Activated T-cell treated with anti-CD3 and anti-CD28 coated beads, Interleukin-2, amount 50 U/mL, for 48 hours (primary cell): ENCODE measurements at regions not wholly inside any gene's neighbourhood (a gene's known extent, or its start where the extent isn't known, plus 50 kb on each side); places are given as distances from the start of the nearest gene placed in this dataset.
"Not testable (repeated sequence)": the region's sequence is repeated elsewhere in the genome, so short reads cannot be mapped to it uniquely, and the experiment has no call there.

Experiments used
- DNase-seq, 2 experiments: peaks; one replicate each; pipeline ENCODE4 v3.0.0-alpha.2; 2020

DNA sequence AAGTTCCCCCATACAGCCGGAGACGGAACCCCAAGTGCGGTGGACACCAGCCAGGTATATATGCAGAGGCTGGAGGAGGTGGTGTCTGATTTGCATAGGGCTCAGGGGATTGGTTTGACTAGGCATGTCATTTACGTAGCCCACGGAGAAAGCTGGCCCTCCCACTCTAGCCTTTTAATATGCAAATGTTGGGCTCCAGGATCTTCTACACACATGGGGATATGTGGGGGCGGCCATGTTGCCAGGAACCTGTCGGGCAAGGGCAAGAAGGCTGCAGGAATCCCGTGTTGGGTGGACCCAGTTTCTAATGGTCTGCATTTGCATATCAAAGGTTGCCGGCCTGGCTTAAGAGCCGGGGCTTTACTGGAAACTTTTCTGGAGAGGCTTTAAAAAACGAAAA lies 57.4 kb downstream of the FTHL17 start:
- not testable (repeated sequence) for DNase-seq

GRCh38 chrX:31012509-31013025 lies 59.3 kb downstream of the FTHL17 start:
- DNase-seq, result no peak

GRCh38 chrX:31007321-31007720 lies 64.5 kb downstream of the FTHL17 start:
- DNase-seq, result no peak

- no peak for DNase-seq
Measured at GRCh38 chrX:31006027-31006426, 65.8 kb downstream of the FTHL17 start.

DNA sequence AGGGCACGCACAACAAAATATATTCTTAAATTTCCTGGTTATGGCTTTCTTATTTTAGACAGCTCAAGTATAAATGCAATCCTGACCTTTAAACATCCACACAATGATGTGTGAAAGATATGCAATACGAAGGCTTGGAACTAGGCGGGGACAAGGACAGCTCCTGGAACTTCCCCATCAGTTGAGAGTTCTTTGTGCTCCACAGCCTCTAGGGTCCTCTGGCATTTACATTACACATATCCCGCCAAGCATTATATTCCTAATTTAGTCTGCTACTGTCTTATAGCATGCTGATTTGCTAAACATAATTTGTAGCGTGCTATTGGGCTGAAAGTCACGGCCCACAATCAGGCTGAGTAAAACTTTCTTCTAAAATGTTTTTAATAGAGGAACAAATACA lies 74.4 kb downstream of the FTHL17 start:
- DNase-seq, result no peak

GRCh38 chrX:30995705-30996104 lies 76.1 kb downstream of the FTHL17 start:
- DNase-seq, result no peak

DNA sequence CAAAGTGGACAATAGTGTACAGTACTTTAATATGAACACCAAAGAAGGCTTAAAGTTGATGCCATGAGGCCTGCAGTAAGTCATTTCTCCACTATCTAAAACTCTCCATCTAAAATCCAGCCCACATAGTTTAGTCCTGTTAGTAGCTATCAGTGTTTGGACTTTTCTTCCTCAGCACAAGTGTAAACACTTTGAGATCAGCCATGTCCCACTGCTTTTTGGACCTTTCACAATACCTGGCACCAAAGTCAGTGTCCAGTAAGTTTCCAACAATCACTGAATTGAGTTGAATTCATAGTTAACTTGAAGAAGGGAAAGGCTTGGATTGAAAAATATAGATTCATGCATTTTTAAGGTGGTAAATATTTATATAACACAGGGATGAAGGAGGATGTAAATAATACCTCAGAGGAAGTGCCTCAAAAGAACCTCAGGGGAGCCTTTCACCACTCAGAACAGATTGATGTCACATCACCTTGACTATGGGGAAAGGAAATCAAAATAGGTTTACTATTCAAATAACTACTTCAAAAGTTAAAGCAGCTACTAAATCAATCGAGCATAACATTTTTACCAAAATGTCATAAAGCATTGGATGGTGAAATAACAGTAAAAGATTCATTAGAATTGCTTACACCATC lies 76.7 kb downstream of the FTHL17 start:
- no peak for DNase-seq

DNA sequence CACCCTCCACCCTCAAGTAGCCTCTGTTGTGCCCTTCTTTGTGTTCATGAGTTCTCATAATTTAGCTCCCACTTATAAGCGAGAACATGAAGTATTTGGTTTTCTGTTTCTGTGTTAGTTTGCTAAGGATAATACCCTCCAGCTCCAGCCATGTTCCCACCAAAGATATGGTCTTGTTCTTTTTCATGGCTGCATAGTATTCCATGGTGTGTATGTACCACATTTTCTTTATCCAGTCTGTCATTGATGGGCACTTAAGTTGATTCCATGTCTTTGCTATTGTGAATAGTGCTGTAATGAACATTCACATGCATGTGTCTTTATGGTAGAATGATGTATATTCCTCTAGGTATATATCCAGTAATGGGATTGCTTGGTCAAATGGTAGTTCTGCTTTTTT lies 77.8 kb downstream of the FTHL17 start:
- DNase-seq, result not testable (repeated sequence)

DNA sequence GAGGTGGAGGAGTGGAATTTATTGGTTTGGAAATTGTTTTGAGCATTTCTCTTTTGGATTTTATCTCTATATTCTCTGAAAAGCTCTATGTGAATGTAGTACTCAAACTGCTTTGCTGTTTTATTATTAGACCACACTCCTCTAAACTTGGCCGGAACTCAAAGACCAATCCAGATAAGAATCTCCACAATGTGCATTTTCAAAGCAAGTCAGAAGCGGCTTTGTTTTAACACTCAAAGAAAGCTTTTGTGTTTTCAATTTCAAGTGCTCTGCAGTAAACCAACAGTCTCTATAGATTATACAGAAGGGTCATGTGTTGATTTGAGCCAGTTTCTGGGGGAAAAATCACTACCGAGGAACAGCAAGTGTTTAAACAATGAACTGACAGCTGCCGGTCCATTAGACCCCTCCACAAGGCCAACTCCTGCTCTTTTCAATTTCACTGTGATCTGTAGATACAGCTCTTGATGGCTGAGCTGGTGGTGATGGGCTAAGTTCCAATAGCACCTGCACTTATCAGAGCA lies 79.4 kb downstream of the FTHL17 start:
- DNase-seq, result no peak

- DNase-seq, result no peak
Measured at GRCh38 chrX:30990361-30990760, 81.5 kb downstream of the FTHL17 start.

DNA sequence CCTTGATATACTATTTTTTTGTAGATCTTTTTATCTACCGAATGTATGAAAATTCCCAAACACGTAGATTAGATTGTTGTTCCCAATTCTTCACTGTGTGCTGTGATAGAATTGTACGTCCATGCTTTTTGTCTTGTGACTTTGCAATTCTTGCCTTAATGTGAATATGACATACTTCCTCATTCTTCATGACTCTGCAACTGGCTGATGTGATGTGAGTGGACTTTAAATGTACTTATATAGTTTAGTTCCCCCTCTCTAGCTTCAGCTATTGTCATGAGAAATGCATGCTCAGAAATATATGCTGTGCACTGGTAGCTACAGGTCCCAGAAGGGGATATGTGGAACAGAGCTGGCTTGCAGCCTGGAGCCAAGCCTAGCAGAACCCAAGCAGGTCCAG lies 89.4 kb downstream of the FTHL17 start:
- no peak for DNase-seq

DNA sequence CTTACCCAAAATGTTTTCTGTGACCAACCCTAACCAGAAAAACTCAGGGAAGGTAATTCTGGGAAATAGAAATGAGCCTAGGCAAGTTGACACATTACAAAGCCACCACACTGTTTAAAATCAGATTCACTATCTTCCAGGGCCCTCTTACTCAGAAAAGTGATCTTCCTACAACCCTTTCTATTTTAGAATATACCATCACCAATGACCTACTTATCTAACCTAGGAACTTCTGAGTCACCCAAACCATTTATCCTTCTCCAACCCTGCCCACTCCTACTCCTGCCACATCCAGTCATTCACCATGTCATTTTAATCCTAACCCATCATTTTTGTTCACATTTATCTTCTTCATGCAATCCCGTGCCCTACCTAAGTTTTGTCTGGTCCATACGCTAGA lies 89.9 kb downstream of the FTHL17 start:
- DNase-seq, result no peak

GRCh38 chrX:30979271-30979670 lies 90.2 kb upstream of the TAB3 start:
- DNase-seq, result no peak

GRCh38 chrX:30975467-30975866 lies 86.4 kb upstream of the TAB3 start:
- DNase-seq, result no peak

DNA sequence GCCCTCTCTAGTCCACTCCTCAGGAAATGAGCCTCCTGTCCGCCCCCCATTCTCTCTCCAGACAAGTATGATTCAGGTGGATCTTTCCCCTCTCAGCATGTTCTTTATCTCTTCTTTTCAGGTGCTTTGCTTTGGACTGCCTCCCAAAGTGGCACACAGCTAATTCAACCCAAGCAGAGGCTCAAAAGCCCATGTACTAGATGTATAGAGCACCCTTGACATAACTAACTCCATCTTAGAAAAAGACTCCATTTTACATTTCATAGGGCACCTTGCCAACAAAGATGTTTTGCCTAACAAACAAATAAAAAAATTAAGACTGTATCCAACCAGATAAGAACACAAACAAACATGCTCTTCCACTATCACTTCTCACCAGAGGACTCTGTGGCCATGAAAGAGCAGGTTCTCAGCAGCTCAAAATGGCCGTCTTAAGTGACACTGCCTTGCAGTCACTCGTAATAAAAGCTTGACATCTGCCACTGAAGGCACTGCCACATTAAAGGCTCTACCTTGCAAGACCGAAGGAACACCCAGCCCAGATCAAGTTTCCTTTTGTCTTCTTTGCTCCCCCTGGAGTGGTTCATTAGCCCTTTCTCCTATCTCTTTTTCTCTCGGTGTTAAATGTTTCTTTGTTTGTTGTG lies 84.9 kb upstream of the TAB3 start:
- DNase-seq, result no peak

GRCh38 chrX:30971774-30972603 lies 82.9 kb upstream of the TAB3 start:
- peak in 1 of 2 experiments; percentile 19 for DNase-seq

GRCh38 chrX:30967516-30967915 lies 78.5 kb upstream of the TAB3 start:
- DNase-seq, result no peak

DNA sequence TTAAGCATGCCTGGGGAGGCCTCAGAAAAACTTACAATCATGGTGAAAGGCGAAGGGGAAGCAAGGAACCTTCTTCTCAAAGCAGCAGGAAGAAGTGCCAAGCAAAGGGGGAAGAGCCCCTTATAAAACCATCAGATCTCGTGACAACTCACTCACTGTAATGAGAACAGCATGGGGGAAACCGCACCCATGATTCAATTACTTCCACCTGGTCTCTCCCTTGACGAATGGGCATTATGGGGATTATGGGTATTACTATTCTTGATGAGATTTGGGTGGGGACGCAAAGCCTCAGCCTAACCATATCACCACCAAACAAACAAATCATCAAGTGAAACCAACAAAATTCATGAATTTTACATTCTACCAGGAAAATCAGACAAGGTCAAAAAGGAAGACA lies 76.7 kb upstream of the TAB3 start:
- no peak for DNase-seq

DNA sequence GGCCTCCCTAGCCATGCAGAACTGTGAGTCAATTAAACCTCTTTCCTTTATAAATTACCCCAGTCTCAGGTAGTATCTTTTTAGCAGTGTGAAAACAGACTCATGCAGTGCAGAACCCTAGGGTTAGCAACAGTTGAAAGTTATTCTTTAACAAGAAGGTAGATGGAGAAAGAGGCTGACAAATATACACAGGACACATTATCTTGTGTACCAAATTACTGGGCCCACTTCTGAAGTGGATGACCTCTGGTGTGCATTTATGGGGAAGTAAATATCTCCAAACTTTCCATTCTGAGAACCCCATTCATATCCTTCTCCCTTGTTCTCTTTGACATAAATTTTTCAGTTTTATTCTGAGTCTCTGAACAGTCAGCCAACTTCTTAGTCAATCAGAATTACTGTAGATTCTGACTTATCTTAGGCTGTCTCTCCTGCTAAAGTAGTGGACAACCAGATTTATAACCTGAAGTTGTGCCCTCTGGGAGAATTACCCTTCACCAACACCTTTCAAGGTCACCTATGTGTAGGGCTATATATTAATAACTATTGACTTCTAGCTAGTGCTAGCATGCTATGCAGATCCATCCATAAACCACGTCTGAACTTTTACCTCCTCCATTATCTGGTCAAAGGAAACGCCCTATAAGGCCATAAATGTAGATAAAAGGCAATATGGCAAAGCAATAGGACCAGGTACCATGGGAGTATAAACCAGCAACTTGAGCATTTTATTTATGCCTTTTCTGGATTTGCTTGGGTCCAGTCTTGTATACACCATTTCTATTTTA lies 72.5 kb upstream of the TAB3 start:
- no peak for DNase-seq

GRCh38 chrX:30957753-30958152 lies 68.7 kb upstream of the TAB3 start:
- DNase-seq, result no peak

GRCh38 chrX:30955687-30956086 lies 66.6 kb upstream of the TAB3 start:
- DNase-seq, result no peak

DNA sequence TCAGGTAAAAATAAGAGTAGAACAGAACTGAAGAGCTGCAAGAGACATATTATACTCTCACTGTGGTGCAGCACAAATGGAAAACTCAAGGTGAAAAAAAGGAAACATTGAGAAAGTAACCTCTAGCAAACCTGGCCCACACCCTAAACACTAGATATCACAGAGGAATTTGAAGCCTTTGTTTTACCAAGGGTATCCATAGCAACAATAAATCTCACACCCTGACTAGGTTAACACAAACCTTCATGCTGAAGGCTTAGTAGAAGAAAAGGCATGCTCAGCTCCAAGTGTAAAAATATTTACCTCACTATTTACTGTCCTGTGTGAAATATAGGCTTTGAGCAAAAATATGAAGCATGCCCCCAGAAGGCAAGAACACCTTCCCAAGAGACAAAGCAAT lies 61.9 kb upstream of the TAB3 start:
- DNase-seq, result no peak

- no peak for DNase-seq
Measured at GRCh38 chrX:30950391-30950790, 61.3 kb upstream of the TAB3 start.
